Neural cell (in vitro differentiated cells): ENCODE measurements at regions not wholly inside any gene's neighbourhood (a gene's known extent, or its start where the extent isn't known, plus 50 kb on each side); places are given as distances from the start of the nearest gene placed in this dataset.

Experiments
- H2AFZ ChIP-seq: fragments of 200-600, 300-800 bp; sonication (generic), shearing (Covaris generic); 2 replicates; pipeline ENCODE4 v1.6.0; 2014; ENCODE audit warnings: low read depth, mild to moderate bottlenecking, antibody characterized with exemption, low read length, moderate library complexity
- H3F3A ChIP-seq: fragments of 200-600 bp; shearing (Covaris generic); 2 replicates; pipeline ENCODE4 v1.6.1; 2016; ENCODE audit warnings: mild to moderate bottlenecking, moderate library complexity, mixed read lengths, antibody characterized with exemption, low read length; ENCODE audit not compliant: insufficient read depth, poor library complexity, severe bottlenecking
- H3K27ac ChIP-seq: fragments of 200-600, 300-800 bp; sonication (generic), shearing (Covaris generic); 2 replicates; pipeline ENCODE4 v1.5.1; 2014; ENCODE audit warnings: mild to moderate bottlenecking, low read length, moderate library complexity
- H3K27me3 ChIP-seq: fragments of 300-800, 200-600 bp; sonication (generic), shearing (Covaris generic); 2 replicates; pipeline ENCODE4 v1.6.0; 2014; ENCODE audit warnings: mild to moderate bottlenecking, low read depth, low read length, moderate library complexity; ENCODE audit not compliant: insufficient read depth
- H3K36me3 ChIP-seq: fragments of 300-800, 200-600 bp; sonication (generic), shearing (Covaris generic); 2 replicates; pipeline ENCODE4 v1.5.1; 2014; ENCODE audit warnings: mild to moderate bottlenecking, antibody characterized with exemption, low read length, moderate library complexity; ENCODE audit not compliant: insufficient read depth
- H3K4me2 ChIP-seq: fragments of 300-800, 200-600 bp; sonication (generic), shearing (Covaris generic); 2 replicates; pipeline ENCODE4 v1.6.0; 2014; ENCODE audit warnings: mild to moderate bottlenecking, low read length
- H3K4me3 ChIP-seq: fragments of 300-800, 200-600 bp; sonication (generic), shearing (Covaris generic); 2 replicates; pipeline ENCODE4 v1.5.1; 2014; ENCODE audit warnings: mild to moderate bottlenecking, low read length, moderate library complexity
- H3K79me2 ChIP-seq: fragments of 200-600 bp; shearing (Covaris generic); replicated peaks from 2 replicates; pipeline ENCODE4 v1.6.0; 2014; ENCODE audit warnings: mild to moderate bottlenecking, low read length, moderate library complexity; ENCODE audit not compliant: insufficient read depth
- H3K9ac ChIP-seq: fragments of 300-800, 200-600 bp; sonication (generic), shearing (Covaris generic); 2 replicates; pipeline ENCODE4 v1.6.1; 2016; ENCODE audit warnings: mild to moderate bottlenecking, low read length, mixed read lengths
- H3K9me2 ChIP-seq: fragments of 200-600 bp; shearing (Covaris generic); 2 replicates; pipeline ENCODE4 v1.6.1; 2016; ENCODE audit warnings: mild to moderate bottlenecking, low read length, mixed read lengths; ENCODE audit not compliant: insufficient read depth
- H3K9me3 ChIP-seq: fragments of 200-600, 300-800 bp; sonication (generic), shearing (Covaris generic); 2 replicates; pipeline ENCODE4 v1.6.1; 2016; ENCODE audit warnings: mild to moderate bottlenecking, mixed run types, low read length, moderate library complexity, mixed read lengths
- H4K20me1 ChIP-seq: fragments of 200-600 bp; shearing (Covaris generic); 2 replicates; pipeline ENCODE4 v1.6.1; 2016; ENCODE audit warnings: mild to moderate bottlenecking, mixed run types; ENCODE audit not compliant: insufficient read depth
- EZH2 ChIP-seq: fragments of 200-600, 300-800 bp; shearing (Covaris generic), sonication (generic); IDR thresholded peaks from 2 replicates; pipeline ENCODE4 v1.6.1; 2014; ENCODE audit warnings: antibody characterized with exemption, low read length, borderline replicate concordance, mild to moderate bottlenecking; ENCODE audit not compliant: insufficient read depth, poor library complexity, severe bottlenecking
- MXI1 ChIP-seq: fragments of 450-650 bp; conservative IDR thresholded peaks from 2 replicates; pipeline ENCODE4 v1.6.1; 2014; ENCODE audit warnings: antibody characterized with exemption, mild to moderate bottlenecking; ENCODE audit not compliant: poor library complexity, severe bottlenecking
- POLR2AphosphoS5 ChIP-seq: IDR thresholded peaks from 2 replicates; pipeline ENCODE4 v1.6.1; 2012
- RAD21 ChIP-seq: fragments of 450-650 bp; conservative IDR thresholded peaks from 2 replicates; pipeline ENCODE4 v1.6.1; 2014; ENCODE audit warnings: antibody characterized with exemption, mild to moderate bottlenecking, moderate library complexity
- REST ChIP-seq: IDR thresholded peaks from 2 replicates; pipeline ENCODE4 v1.6.1; 2012; ENCODE audit warnings: borderline replicate concordance
- SMC3 ChIP-seq: fragments of 450-650 bp; conservative IDR thresholded peaks from 2 replicates; pipeline ENCODE4 v1.6.1; 2014; ENCODE audit warnings: antibody characterized with exemption, mild to moderate bottlenecking, moderate library complexity; ENCODE audit not compliant: poor library complexity
- TAF1 ChIP-seq: IDR thresholded peaks from 2 replicates; pipeline ENCODE4 v1.6.1; 2012; ENCODE audit warnings: low read depth

GRCh38 chr13:66036024-66036614 lies 1194.0 kb downstream of the PCDH9 start:
- H3K9ac ChIP-seq, result peak overlapping the region; percentile 4
- peak overlapping the region; percentile 38 for H3K4me2 ChIP-seq
- no peaks in the 10 kb centered on the region for H3K36me3 ChIP-seq
- no peak overlapping the region for H2AFZ ChIP-seq
- no peaks in the 10 kb centered on the region for H3K9me3 ChIP-seq
- H4K20me1 ChIP-seq, result no peaks in the 10 kb centered on the region
- H3K79me2 ChIP-seq, result no peaks in the 10 kb centered on the region
- H3K9me2 ChIP-seq, result no peaks in the 10 kb centered on the region
- H3K4me3 ChIP-seq, result peak overlapping the region; percentile 5
- TF ChIP-seq TAF1 (no peak), EZH2 (no peak), SMC3 (no peak), POLR2AphosphoS5 (no peak), REST (no peak)
- peak overlapping the region; percentile 75 for H3K27ac ChIP-seq
- peaks cover 3% of the 10 kb centered on the region for H3F3A ChIP-seq
- no peaks in the 10 kb centered on the region for H3K27me3 ChIP-seq

- peaks cover 3% of the 10 kb centered on the region for H3F3A ChIP-seq
- no peaks in the 10 kb centered on the region for H3K79me2 ChIP-seq
- no peaks in the 10 kb centered on the region for H3K9me2 ChIP-seq
- no peaks in the 10 kb centered on the region for H3K27me3 ChIP-seq
- H3K9me3 ChIP-seq, result no peaks in the 10 kb centered on the region
- H2AFZ ChIP-seq, result no peak overlapping the region
- H4K20me1 ChIP-seq, result no peaks in the 10 kb centered on the region
- H3K27ac ChIP-seq, result no peak overlapping the region
- no peaks in the 10 kb centered on the region for H3K36me3 ChIP-seq
- no peak overlapping the region for H3K4me2 ChIP-seq
- H3K9ac ChIP-seq, result no peak overlapping the region
- H3K4me3 ChIP-seq, result no peak overlapping the region
- TF ChIP-seq MXI1 (no peak), POLR2AphosphoS5 (no peak), TAF1 (no peak), SMC3 (no peak), REST (no peak), EZH2 (no peak), RAD21 (no peak)
Observed at GRCh38 chr13:66033924-66034323, 1196.2 kb downstream of the PCDH9 start.
